T47D (cell line): ENCODE measurements at regions not wholly inside any gene's neighbourhood (a gene's known extent, or its start where the extent isn't known, plus 50 kb on each side); places are given as distances from the start of the nearest gene placed in this dataset.
"Not testable (repeated sequence)": the region's sequence is repeated elsewhere in the genome, so short reads cannot be mapped to it uniquely, and the experiment has no call there.

Experiments
- DNase-seq, 2 experiments: peaks; one replicate each; pipeline versions ENCODE4 v3.0.0 to v3.0.0-alpha.2; 2011 to 2012; ENCODE audit warnings: low read depth in 1 of 2, low spot score in 1 of 2
- JUND ChIP-seq: IDR thresholded peaks from 2 replicates; pipeline ENCODE4 v1.6.1; 2012; ENCODE audit warnings: low read depth
- in situ Hi-C: cut with HindIII; loops from 2 replicates; pipeline ENCODE4 v1.10.0; 2016; ENCODE audit warnings: low sequenced_read_pairs, low pct_unique_long_range_greater_than_20kb

- in situ Hi-C loops: no loop called here
- no peak for DNase-seq
- no peak for TF ChIP-seq JUND
Measured at GRCh38 chr13:79612604-79613003, 131.6 kb downstream of the NDFIP2 start.

GRCh38 chr13:79607895-79608294 is 126.9 kb downstream of the NDFIP2 start:
- DNase-seq, in situ Hi-C loops: not testable (repeated sequence)
